ENCODE measurements at regions not wholly inside any gene's neighbourhood (a gene's known extent, or its start where the extent isn't known, plus 50 kb on each side); places are given as distances from the start of the nearest gene placed in this dataset.

GRCh38 chr11:121884626-121885025 lies 231.4 kb downstream of the BLID start:
- TF ChIP-seq CTCF (IDR thresholded peaks at IDR 0.05) (no peak), POLR2A (IDR thresholded peaks at IDR 0.05) (no peak)

Measured in transverse colon (tissue), 3 donors.